Gastrocnemius medialis (tissue), 4 donors: ENCODE measurements at regions not wholly inside any gene's neighbourhood (a gene's known extent, or its start where the extent isn't known, plus 50 kb on each side); places are given as distances from the start of the nearest gene placed in this dataset.
"Not testable (repeated sequence)": the region's sequence is repeated elsewhere in the genome, so short reads cannot be mapped to it uniquely, and the experiment has no call there.

Experiments
- POLR2A ChIP-seq, 2 donors: fragments of 450-650 bp; IDR thresholded peaks; one replicate each; pipeline ENCODE4 v1.6.1; 2017; ENCODE audit warnings: antibody characterized with exemption in 2 of 2, mild to moderate bottlenecking in 2 of 2, moderate library complexity in 2 of 2
- TF ChIP-seq, protein P1 (sequence below), 5 experiments: fragments of 450-650 bp in 3 of 5; fragments of 200-600 bp in 2 of 5; sonication (generic) in 2 of 5; IDR thresholded peaks in 4 of 5; conservative IDR thresholded peaks in 1 of 5; 1 replicate in 4 of 5; 2 replicates in 1 of 5; pipeline ENCODE4 v1.5.1; 2016 to 2019; ENCODE audit warnings: antibody characterized with exemption in 5 of 5, mild to moderate bottlenecking in 3 of 5, moderate library complexity in 3 of 5

GRCh38 chr15:67951187-67951586 lies 102.9 kb upstream of the PIAS1 start:
- TF ChIP-seq, protein P1, sequence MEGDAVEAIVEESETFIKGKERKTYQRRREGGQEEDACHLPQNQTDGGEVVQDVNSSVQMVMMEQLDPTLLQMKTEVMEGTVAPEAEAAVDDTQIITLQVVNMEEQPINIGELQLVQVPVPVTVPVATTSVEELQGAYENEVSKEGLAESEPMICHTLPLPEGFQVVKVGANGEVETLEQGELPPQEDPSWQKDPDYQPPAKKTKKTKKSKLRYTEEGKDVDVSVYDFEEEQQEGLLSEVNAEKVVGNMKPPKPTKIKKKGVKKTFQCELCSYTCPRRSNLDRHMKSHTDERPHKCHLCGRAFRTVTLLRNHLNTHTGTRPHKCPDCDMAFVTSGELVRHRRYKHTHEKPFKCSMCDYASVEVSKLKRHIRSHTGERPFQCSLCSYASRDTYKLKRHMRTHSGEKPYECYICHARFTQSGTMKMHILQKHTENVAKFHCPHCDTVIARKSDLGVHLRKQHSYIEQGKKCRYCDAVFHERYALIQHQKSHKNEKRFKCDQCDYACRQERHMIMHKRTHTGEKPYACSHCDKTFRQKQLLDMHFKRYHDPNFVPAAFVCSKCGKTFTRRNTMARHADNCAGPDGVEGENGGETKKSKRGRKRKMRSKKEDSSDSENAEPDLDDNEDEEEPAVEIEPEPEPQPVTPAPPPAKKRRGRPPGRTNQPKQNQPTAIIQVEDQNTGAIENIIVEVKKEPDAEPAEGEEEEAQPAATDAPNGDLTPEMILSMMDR (IDR thresholded peaks at IDR 0.05 in 4 of 5, conservative IDR thresholded peaks at IDR 0.05 in 1 of 5): not testable (repeated sequence)
- not testable (repeated sequence) for TF ChIP-seq POLR2A (IDR thresholded peaks at IDR 0.05)
